Ascending aorta (tissue), 2 donors: ENCODE measurements at regions not wholly inside any gene's neighbourhood (a gene's known extent, or its start where the extent isn't known, plus 50 kb on each side); places are given as distances from the start of the nearest gene placed in this dataset.

Experiments
- DNase-seq, 2 donors: peaks; one replicate each; pipeline ENCODE4 v3.0.0-alpha.2; 2019; ENCODE audit warnings: low spot score in 2 of 2
- H3K27ac ChIP-seq, 2 donors: fragments of 200-600 bp; sonication (generic); one replicate each; pipeline ENCODE4 v1.5.1; 2016 to 2017; ENCODE audit warnings: mild to moderate bottlenecking in 1 of 2
- H3K27me3 ChIP-seq: fragments of 200-600 bp; sonication (generic); one replicate; pipeline ENCODE4 v1.5.1; 2017
- H3K36me3 ChIP-seq, 2 donors: fragments of 200-600 bp; sonication (generic); one replicate each; pipeline ENCODE4 v1.5.1; 2016
- H3K4me1 ChIP-seq, 2 donors: fragments of 200-600 bp; sonication (generic); one replicate each; pipeline ENCODE4 v1.5.1; 2016 to 2017; ENCODE audit warnings: mild to moderate bottlenecking in 1 of 2
- H3K4me3 ChIP-seq, 2 donors: fragments of 200-600 bp; sonication (generic); one replicate each; pipeline ENCODE4 v1.5.1; 2016 to 2017; ENCODE audit warnings: mild to moderate bottlenecking in 1 of 2
- H3K9me3 ChIP-seq, 2 donors: fragments of 200-600 bp; sonication (generic); one replicate each; pipeline ENCODE4 v1.5.1; 2016
- CTCF ChIP-seq, 3 experiments: fragments of 200-600 bp in 2 of 3; fragments of 450-650 bp in 1 of 3; sonication (generic) in 2 of 3; IDR thresholded peaks; one replicate each; pipeline ENCODE4 v1.5.1; 2016 to 2019; ENCODE audit warnings: antibody characterized with exemption in 3 of 3, mild to moderate bottlenecking in 1 of 3, moderate library complexity in 1 of 3
- intact Hi-C: fragments of 100-400 bp; cut with DNase I; formaldehyde crosslinking; loops from one replicate; pipeline ENCODE4 v1.15.1; 2023

DNA sequence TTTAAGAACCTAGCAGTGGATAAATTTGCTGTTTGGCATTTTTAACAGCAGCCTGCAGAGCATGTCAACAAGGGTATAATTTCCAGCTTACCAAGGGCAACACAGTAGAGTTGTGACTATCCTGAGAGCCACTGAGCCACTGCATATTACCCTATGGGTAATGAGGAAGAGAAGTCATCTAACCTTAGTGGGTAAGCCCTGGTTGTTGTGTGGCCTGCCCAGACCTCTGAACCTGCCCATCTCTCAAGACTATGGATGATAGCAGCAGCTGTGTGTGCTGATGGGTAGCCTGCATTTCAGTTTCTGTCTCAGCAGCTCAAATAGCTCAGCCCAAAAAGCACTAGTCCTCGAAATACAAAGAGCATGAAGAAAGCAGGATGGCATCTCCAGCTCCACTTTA lies 56.1 kb upstream of the PIP5K1B start:
- no peaks in the 10 kb centered on the region for H3K27me3 ChIP-seq
- intact Hi-C loops, result no loop called here
- H3K4me1 ChIP-seq, result no peaks in the 10 kb centered on the region
- no peak overlapping the region for H3K4me3 ChIP-seq
- H3K27ac ChIP-seq, result no peak overlapping the region
- no peak for TF ChIP-seq CTCF (IDR thresholded peaks at IDR 0.05)
- no peaks in the 10 kb centered on the region for H3K36me3 ChIP-seq
- no peaks in the 10 kb centered on the region for H3K9me3 ChIP-seq
- no peak for DNase-seq

GRCh38 chr9:68651280-68651893 lies 53.7 kb upstream of the PIP5K1B start:
- no peak overlapping the region for H3K27ac ChIP-seq
- no peaks in the 10 kb centered on the region for H3K36me3 ChIP-seq
- no peaks in the 10 kb centered on the region for H3K4me1 ChIP-seq
- intact Hi-C loops, result no loop called here
- H3K27me3 ChIP-seq, result no peaks in the 10 kb centered on the region
- TF ChIP-seq CTCF (IDR thresholded peaks at IDR 0.05), result no peak
- H3K9me3 ChIP-seq, result no peaks in the 10 kb centered on the region
- no peak overlapping the region for H3K4me3 ChIP-seq
- no peak for DNase-seq

GRCh38 chr9:68653141-68653595 lies 51.9 kb upstream of the PIP5K1B start:
- no peak for DNase-seq
- no peaks in the 10 kb centered on the region for H3K27me3 ChIP-seq
- no peaks in the 10 kb centered on the region for H3K4me1 ChIP-seq
- H3K4me3 ChIP-seq, result no peak overlapping the region
- no peaks in the 10 kb centered on the region for H3K9me3 ChIP-seq
- TF ChIP-seq CTCF (IDR thresholded peaks at IDR 0.05), result no peak
- intact Hi-C loops, result no loop called here
- H3K36me3 ChIP-seq, result no peaks in the 10 kb centered on the region
- no peak overlapping the region for H3K27ac ChIP-seq

DNA sequence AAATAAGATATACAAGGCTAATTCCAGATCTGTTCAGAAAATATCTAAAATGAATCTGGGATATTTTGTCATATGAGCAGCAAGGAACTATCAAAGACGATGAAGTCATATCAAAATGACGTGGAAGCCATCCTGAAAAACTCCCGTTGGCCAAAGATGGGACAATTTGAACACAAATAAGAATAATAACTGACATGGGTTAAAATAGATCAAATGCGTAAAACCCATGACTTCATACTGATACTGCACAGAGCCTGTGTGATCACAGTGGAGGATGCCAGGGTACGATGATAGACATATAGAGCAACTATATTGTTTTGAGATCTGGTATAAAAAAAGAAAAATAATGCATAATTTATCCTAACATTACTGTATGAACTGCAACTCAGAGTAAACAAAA lies 51.0 kb upstream of the PIP5K1B start:
- no peaks in the 10 kb centered on the region for H3K27me3 ChIP-seq
- no peak overlapping the region for H3K27ac ChIP-seq
- no peaks in the 10 kb centered on the region for H3K4me1 ChIP-seq
- no peak for DNase-seq
- no peaks in the 10 kb centered on the region for H3K36me3 ChIP-seq
- intact Hi-C loops, result no loop called here
- no peak for TF ChIP-seq CTCF (IDR thresholded peaks at IDR 0.05)
- no peaks in the 10 kb centered on the region for H3K9me3 ChIP-seq
- H3K4me3 ChIP-seq, result no peak overlapping the region
